H1 (cell line): ENCODE measurements at regions not wholly inside any gene's neighbourhood (a gene's known extent, or its start where the extent isn't known, plus 50 kb on each side); places are given as distances from the start of the nearest gene placed in this dataset.

ENCODE experiments used
- CTCF ChIA-PET: fragments of 300-600 bp; sonication (Branson Sonifier 250); formaldehyde crosslinking; loops from one replicate; lab custom pipeline; 2021; ENCODE audit not compliant: partially characterized antibody; lab: Charles Lee
- POLR2A ChIA-PET: fragments of 300-600 bp; sonication (Branson Sonifier 250); formaldehyde crosslinking; loops from one replicate; lab custom pipeline; 2021; ENCODE audit warnings: inconsistent platforms; ENCODE audit not compliant: partially characterized antibody; lab: Charles Lee
- DNase-seq, 2 experiments: peaks; one replicate each; pipeline versions ENCODE4 v3.0.0 to v3.0.0-alpha.2; 2010 to 2022; ENCODE audit warnings: low spot score in 2 of 2, low read depth in 1 of 2, mixed read lengths in 1 of 2
- FAIRE-seq: peaks from 2 replicates; lab custom pipeline; 2011; peaks lifted over from hg19 to GRCh38; lab: Jason Lieb, UNC
- H2AFZ ChIP-seq: 2 replicates; pipeline ENCODE4 v1.8.1; 2012; ENCODE audit warnings: low read length, inconsistent platforms
- H2AK5ac ChIP-seq: 2 replicates; pipeline ENCODE4 v1.6.1; 2013; ENCODE audit warnings: low read depth, low read length
- H2BK120ac ChIP-seq: replicated peaks from 2 replicates; pipeline ENCODE3; 2013; ENCODE audit warnings: low read depth, low read length, inconsistent platforms
- H2BK12ac ChIP-seq: 2 replicates; pipeline ENCODE4 v1.6.1; 2013; ENCODE audit warnings: low read depth, low read length
- H2BK15ac ChIP-seq: 2 replicates; pipeline ENCODE4 v1.6.1; 2013; ENCODE audit warnings: low read length
- H2BK20ac ChIP-seq: 2 replicates; pipeline ENCODE4 v1.6.1; 2013; ENCODE audit warnings: low read length
- H2BK5ac ChIP-seq: 2 replicates; pipeline ENCODE4 v1.6.1; 2013; ENCODE audit warnings: low read depth, low read length
- H3K14ac ChIP-seq: 2 replicates; pipeline ENCODE4 v1.6.1; 2013; ENCODE audit warnings: inconsistent platforms; ENCODE audit not compliant: insufficient read length
- H3K18ac ChIP-seq: 2 replicates; pipeline ENCODE4 v1.6.1; 2013; ENCODE audit warnings: low read length; ENCODE audit errors: extremely low read depth
- H3K23ac ChIP-seq: 2 replicates; pipeline ENCODE4 v1.6.1; 2013; ENCODE audit warnings: inconsistent platforms; ENCODE audit not compliant: insufficient read length
- H3K23me2 ChIP-seq: 2 replicates; pipeline ENCODE4 v1.6.1; 2013; ENCODE audit warnings: low read depth, low read length
- H3K27ac ChIP-seq: 2 replicates; pipeline ENCODE4 v1.6.1; 2011; ENCODE audit warnings: low read depth, low read length, inconsistent platforms
- H3K27me3 ChIP-seq, 4 experiments: replicated peaks in 1 of 4; 1 replicate in 1 of 4; 2 replicates in 3 of 4; pipeline versions ENCODE4 v1.6.1 to v1.8.1; 2011 to 2013; ENCODE audit warnings: low read length in 3 of 4, mild to moderate bottlenecking in 3 of 4, inconsistent platforms in 2 of 4, mixed read lengths in 2 of 4, moderate library complexity in 1 of 4; ENCODE audit not compliant: control insufficient read depth in 3 of 4, insufficient read depth in 3 of 4; ENCODE audit errors: extremely low read depth in 1 of 4
- H3K36me3 ChIP-seq, 4 experiments: 2 replicates each; pipeline versions ENCODE4 v1.6.1 to v1.8.1; 2011 to 2013; ENCODE audit warnings: mild to moderate bottlenecking in 4 of 4, low read length in 3 of 4, moderate library complexity in 2 of 4, control low read depth in 1 of 4, inconsistent platforms in 1 of 4; ENCODE audit not compliant: insufficient read depth in 4 of 4, control insufficient read depth in 2 of 4
- H3K4ac ChIP-seq: replicated peaks from 2 replicates; pipeline ENCODE3; 2013; ENCODE audit warnings: low read length, low read depth, mixed read lengths, inconsistent platforms; ENCODE audit not compliant: insufficient read length
- H3K4me1 ChIP-seq, 4 experiments: replicated peaks in 1 of 4; 1 replicate in 1 of 4; 2 replicates in 3 of 4; pipeline versions ENCODE4 v1.6.1 to v1.8.1; 2011 to 2013; ENCODE audit warnings: low read length in 3 of 4, inconsistent platforms in 2 of 4, mixed read lengths in 1 of 4; ENCODE audit not compliant: insufficient read depth in 4 of 4, control insufficient read depth in 3 of 4
- H3K4me2 ChIP-seq, 2 experiments: 2 replicates each; pipeline versions ENCODE4 v1.6.1 to v1.8.1; 2011 to 2013; ENCODE audit warnings: low read depth in 2 of 2, low read length in 2 of 2, control low read depth in 1 of 2, inconsistent platforms in 1 of 2, mild to moderate bottlenecking in 1 of 2; ENCODE audit not compliant: insufficient read depth in 1 of 2
- H3K4me3 ChIP-seq, 4 experiments: fragments of 200-600, 300-600 bp in 1 of 4; sonication (generic), shearing (Covaris generic), sonication (Bioruptor Twin) in 1 of 4; 2 replicates each; pipeline versions ENCODE4 v1.5.1 to v1.8.1; 2011 to 2016; ENCODE audit warnings: low read length in 4 of 4, low read depth in 3 of 4, control low read depth in 2 of 4, inconsistent platforms in 2 of 4, mild to moderate bottlenecking in 2 of 4, mixed read lengths in 1 of 4, moderate library complexity in 1 of 4; ENCODE audit not compliant: insufficient read depth in 2 of 4; ENCODE audit errors: extremely low read depth in 1 of 4
- H3K56ac ChIP-seq: replicated peaks from 2 replicates; pipeline ENCODE3; 2013; ENCODE audit warnings: low read depth, mild to moderate bottlenecking, mixed read lengths, low read length, inconsistent platforms; ENCODE audit not compliant: insufficient read length
- H3K79me1 ChIP-seq: 2 replicates; pipeline ENCODE4 v1.6.1; 2013; ENCODE audit warnings: low read depth, low read length, control low read depth
- H3K79me2 ChIP-seq, 2 experiments: 2 replicates each; pipeline versions ENCODE4 v1.6.1 to v1.8.1; 2012 to 2013; ENCODE audit warnings: low read length in 2 of 2, mild to moderate bottlenecking in 2 of 2, inconsistent platforms in 1 of 2; ENCODE audit not compliant: insufficient read depth in 2 of 2, control insufficient read depth in 1 of 2
- H3K9ac ChIP-seq, 4 experiments: replicated peaks in 1 of 4; 1 replicate in 1 of 4; 2 replicates in 3 of 4; pipeline versions ENCODE4 v1.6.1 to v1.8.1; 2011 to 2013; ENCODE audit warnings: low read depth in 3 of 4, low read length in 3 of 4, control low read depth in 2 of 4, mild to moderate bottlenecking in 2 of 4, moderate library complexity in 2 of 4, inconsistent platforms in 1 of 4; ENCODE audit errors: extremely low read depth in 1 of 4
- H3K9me3 ChIP-seq, 2 experiments: 2 replicates each; pipeline versions ENCODE4 v1.6.1 to v1.8.1; 2012 to 2013; ENCODE audit warnings: mild to moderate bottlenecking in 2 of 2, moderate library complexity in 2 of 2, control low read depth in 1 of 2, inconsistent platforms in 1 of 2, low read depth in 1 of 2, low read length in 1 of 2, mixed read lengths in 1 of 2; ENCODE audit not compliant: insufficient read depth in 2 of 2
- H4K20me1 ChIP-seq, 2 experiments: replicated peaks in 1 of 2; 2 replicates each; pipeline versions ENCODE3 to v1.8.1; 2011 to 2013; ENCODE audit warnings: inconsistent platforms in 2 of 2, low read length in 2 of 2, mild to moderate bottlenecking in 1 of 2; ENCODE audit not compliant: insufficient read depth in 2 of 2, control insufficient read depth in 1 of 2
- H4K5ac ChIP-seq: 2 replicates; pipeline ENCODE4 v1.6.1; 2013; ENCODE audit warnings: low read length, low read depth, mixed read lengths, inconsistent platforms; ENCODE audit not compliant: insufficient read length
- H4K8ac ChIP-seq: 2 replicates; pipeline ENCODE4 v1.8.0; 2013; ENCODE audit warnings: mild to moderate bottlenecking, moderate library complexity, low read length, inconsistent platforms; ENCODE audit not compliant: insufficient read depth; ENCODE audit errors: extremely low read depth
- H4K91ac ChIP-seq: replicated peaks from 2 replicates; pipeline ENCODE3; 2013; ENCODE audit warnings: low read length, mixed read lengths, inconsistent platforms; ENCODE audit not compliant: insufficient read length
- CBX8 ChIP-seq: fragments of 300-800, 300-1000 bp; sonication (generic); IDR thresholded peaks from 2 replicates; pipeline ENCODE4 v1.7.1; 2016; ENCODE audit warnings: low read depth, low read length, borderline replicate concordance
- CREB1 ChIP-seq: IDR thresholded peaks from 2 replicates; pipeline ENCODE4 v1.6.1; 2012; ENCODE audit warnings: inconsistent platforms
- CTCF ChIP-seq, 3 experiments: IDR thresholded peaks; 1 replicate in 2 of 3; 2 replicates in 1 of 3; pipeline versions ENCODE4 v1.5.1 to v1.6.1; 2011; ENCODE audit warnings: low read length in 3 of 3, mild to moderate bottlenecking in 3 of 3, inconsistent platforms in 2 of 3, low read depth in 1 of 3, moderate library complexity in 1 of 3; ENCODE audit not compliant: insufficient read depth in 1 of 3; ENCODE audit errors: control extremely low read depth in 1 of 3
- EGR1 ChIP-seq: IDR thresholded peaks from 2 replicates; pipeline ENCODE4 v1.6.1; 2011; ENCODE audit warnings: low read depth, low read length, borderline replicate concordance
- EP300 ChIP-seq, 2 experiments: IDR thresholded peaks; 1 replicate in 1 of 2; 2 replicates in 1 of 2; pipeline ENCODE4 v1.6.1; 2011 to 2012; ENCODE audit warnings: low read depth in 2 of 2, low read length in 2 of 2, mild to moderate bottlenecking in 2 of 2, borderline replicate concordance in 1 of 2, inconsistent platforms in 1 of 2, moderate library complexity in 1 of 2
- FOSL1 ChIP-seq: IDR thresholded peaks from 2 replicates; pipeline ENCODE4 v1.6.1; 2011; ENCODE audit warnings: mild to moderate bottlenecking, low read depth, low read length, moderate library complexity; ENCODE audit not compliant: insufficient read depth
- GABPA ChIP-seq: IDR thresholded peaks from 2 replicates; pipeline ENCODE4 v1.6.1; 2011; ENCODE audit warnings: mild to moderate bottlenecking, low read length, moderate library complexity, borderline replicate concordance; ENCODE audit not compliant: insufficient read depth
- JUN ChIP-seq: IDR thresholded peaks from 2 replicates; pipeline ENCODE4 v1.6.1; 2011; ENCODE audit warnings: low read depth, mild to moderate bottlenecking, improper control_type of control experiment, low read length
- JUND ChIP-seq: IDR thresholded peaks from 2 replicates; pipeline ENCODE4 v1.6.1; 2011; ENCODE audit warnings: mild to moderate bottlenecking, improper control_type of control experiment, low read length
- KDM1A ChIP-seq: fragments of 200-600, 300-600 bp; sonication (generic); IDR thresholded peaks from 2 replicates; pipeline ENCODE4 v1.7.1; 2016; ENCODE audit warnings: mild to moderate bottlenecking, low read length, borderline replicate concordance
- NRF1 ChIP-seq: IDR thresholded peaks from 2 replicates; pipeline ENCODE4 v1.6.1; 2011; ENCODE audit warnings: mild to moderate bottlenecking, low read depth, low read length, improper control_type of control experiment
- SP2 ChIP-seq: IDR thresholded peaks from 2 replicates; pipeline ENCODE4 v1.6.1; 2012; ENCODE audit warnings: mild to moderate bottlenecking, low read length, inconsistent platforms
- ZNF274 ChIP-seq: IDR thresholded peaks from 2 replicates; pipeline ENCODE4 v1.7.0; 2012; ENCODE audit warnings: low read length, borderline replicate concordance; ENCODE audit errors: extremely low read depth
- WGBS, 2 experiments: shearing (Covaris generic) in 1 of 2; methylation state at CpG; one replicate each; pipeline versions ENCODE4 v1.1.6 to v1.1.7; 2013 to 2015; ENCODE audit warnings: low lambda C conversion rate in 2 of 2, mixed read lengths in 2 of 2, inconsistent platforms in 1 of 2, low coverage in 1 of 2, missing lambda C conversion rate in 1 of 2; ENCODE audit not compliant: insufficient replicate concordance in 2 of 2, insufficient coverage in 1 of 2, insufficient read length in 1 of 2; ENCODE audit errors: extremely low coverage in 1 of 2, missing lambda C conversion rate in 1 of 2; 5-methylcytosine and 5-hydroxymethylcytosine counted together

- H2BK20ac ChIP-seq: no peak overlapping the region
- H3K79me2 ChIP-seq: no peaks in the 10 kb centered on the region
- H3K9me3 ChIP-seq: no peaks in the 10 kb centered on the region
- H2BK120ac ChIP-seq: no peak overlapping the region
- H3K27me3 ChIP-seq: no peaks in the 10 kb centered on the region
- no peaks in the 10 kb centered on the region for H4K20me1 ChIP-seq
- FAIRE-seq (no peak), DNase-seq (no peak)
- H4K5ac ChIP-seq: no peak overlapping the region
- H3K23ac ChIP-seq: no peak overlapping the region
- no peak overlapping the region for H3K18ac ChIP-seq
- no peak overlapping the region for H4K91ac ChIP-seq
- H2BK5ac ChIP-seq: no peak overlapping the region
- H3K14ac ChIP-seq: no peak overlapping the region
- no peak overlapping the region for H2BK12ac ChIP-seq
- H3K4me2 ChIP-seq: no peak overlapping the region
- CTCF ChIA-PET: interaction anchor here (1.0 to 20.1 kb wide), 19 partner anchors 8 to 365 kb away, joined by 3 to 890 read pairs (median 18); partner anchors contain the start of gene PKDCC
- no peak overlapping the region for H2AFZ ChIP-seq
- peaks cover 0 to 9% (median 1%) of the 10 kb centered on the region in 4 experiments; a peak in 1 of 7 replicates for H3K4me1 ChIP-seq
- H3K4me3 ChIP-seq: no peak overlapping the region
- H3K9ac ChIP-seq: no peak overlapping the region
- H3K56ac ChIP-seq: no peak overlapping the region
- H3K36me3 ChIP-seq: no peaks in the 10 kb centered on the region
- H3K23me2 ChIP-seq: no peaks in the 10 kb centered on the region
- no peak overlapping the region for H3K4ac ChIP-seq
- H3K79me1 ChIP-seq: no peaks in the 10 kb centered on the region
- 90% methylated on average over 3 of the region's 3 CpGs; no CpG with 5 or more reads in 1 of the 2 experiments for WGBS, 2 experiments
- no peak overlapping the region for H3K27ac ChIP-seq
- no peak overlapping the region for H2AK5ac ChIP-seq
- no peak overlapping the region for H4K8ac ChIP-seq
- no peak overlapping the region for H2BK15ac ChIP-seq
- POLR2A ChIA-PET: no interaction called here
- TF ChIP-seq KDM1A: no peak
- no peak for TF ChIP-seq JUN
- no peak for TF ChIP-seq EP300 (IDR thresholded peaks at IDR 0.05; ENCODE audit: borderline replicate concordance in 1 of 2, low read depth in 2 of 2, low read length in 2 of 2)
- no peak for TF ChIP-seq CBX8
- no peak for TF ChIP-seq GABPA
- no peak for TF ChIP-seq EGR1
- TF ChIP-seq JUND: no peak
- TF ChIP-seq CTCF (IDR thresholded peaks at IDR 0.05; ENCODE audit: control extremely low read depth in 1 of 3, insufficient read depth in 1 of 3, low read depth in 1 of 3, low read length in 3 of 3): no peak
- no peak for TF ChIP-seq NRF1
- TF ChIP-seq SP2: no peak
- TF ChIP-seq FOSL1: no peak
- TF ChIP-seq CREB1: no peak
- TF ChIP-seq ZNF274: no peak
Measured at GRCh38 chr2:41872646-41873045, 175.2 kb upstream of the PKDCC start.
